GM21576 (cell line): ENCODE measurements at regions not wholly inside any gene's neighbourhood (a gene's known extent, or its start where the extent isn't known, plus 50 kb on each side); places are given as distances from the start of the nearest gene placed in this dataset.

ENCODE experiments used
- ATAC-seq: cut with Tn5 transposase; IDR thresholded peaks from one replicate; pipeline ENCODE4 v1.9.1; 2021; ENCODE audit warnings: mild to moderate bottlenecking, moderate library complexity; ENCODE audit not compliant: unreplicated experiment

- ATAC-seq = no peak
Measured at GRCh38 chr3:84835366-84835765, 123.4 kb upstream of the CADM2 start.

- ATAC-seq = no peak
Measured at GRCh38 chr3:84836961-84837360, 121.8 kb upstream of the CADM2 start.

GRCh38 chr3:84877092-84877491 lies 81.7 kb upstream of the CADM2 start:
- ATAC-seq = no peak

GRCh38 chr3:84881288-84881687 lies 77.5 kb upstream of the CADM2 start:
- no peak for ATAC-seq

- ATAC-seq = no peak
Measured at GRCh38 chr3:84885199-84885882, 73.4 kb upstream of the CADM2 start.

GRCh38 chr3:84891851-84892250 lies 66.9 kb upstream of the CADM2 start:
- ATAC-seq = no peak

GRCh38 chr3:84893211-84893610 lies 65.6 kb upstream of the CADM2 start:
- ATAC-seq = no peak

GRCh38 chr3:84904212-84904611 lies 54.6 kb upstream of the CADM2 start:
- ATAC-seq = no peak

GRCh38 chr3:84904816-84905555 lies 53.8 kb upstream of the CADM2 start:
- ATAC-seq = no peak

- ATAC-seq = no peak
Measured at GRCh38 chr3:84905556-84905920, 53.3 kb upstream of the CADM2 start.

GRCh38 chr3:84906065-84906464 lies 52.7 kb upstream of the CADM2 start:
- no peak for ATAC-seq
